ENCODE measurements at regions not wholly inside any gene's neighbourhood (a gene's known extent, or its start where the extent isn't known, plus 50 kb on each side); places are given as distances from the start of the nearest gene placed in this dataset.

DNA sequence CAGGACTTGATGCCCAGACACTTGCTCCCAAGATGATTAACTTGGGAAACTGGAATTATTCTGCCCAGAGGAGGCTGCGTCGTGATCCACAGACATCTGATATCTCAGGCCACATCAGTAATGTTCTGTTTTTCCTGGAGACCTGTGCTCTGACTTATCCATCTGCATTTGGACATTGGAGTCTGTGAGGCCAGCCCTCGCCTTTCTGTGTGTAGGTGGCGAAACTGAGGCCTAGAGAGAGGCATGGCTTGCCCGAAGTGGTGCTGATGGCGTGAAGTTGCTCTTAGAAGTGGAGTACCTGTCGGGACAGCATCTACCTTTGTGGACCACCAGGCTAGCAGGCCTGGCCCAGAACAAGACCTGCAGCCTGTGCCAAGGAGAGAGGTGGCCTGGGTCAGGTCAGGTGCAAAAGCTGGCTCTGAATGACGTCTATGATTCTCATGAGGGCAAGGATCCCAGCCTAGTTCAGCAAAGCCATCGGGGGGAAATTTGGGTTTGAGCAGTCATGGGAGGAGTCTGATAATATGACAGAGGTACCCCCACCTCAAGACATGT is 186.8 kb upstream of the ZNF469 start:
- no peak for TF ChIP-seq POLR2A (IDR thresholded peaks at IDR 0.05; ENCODE audit: low read length)
- TF ChIP-seq, protein P1, sequence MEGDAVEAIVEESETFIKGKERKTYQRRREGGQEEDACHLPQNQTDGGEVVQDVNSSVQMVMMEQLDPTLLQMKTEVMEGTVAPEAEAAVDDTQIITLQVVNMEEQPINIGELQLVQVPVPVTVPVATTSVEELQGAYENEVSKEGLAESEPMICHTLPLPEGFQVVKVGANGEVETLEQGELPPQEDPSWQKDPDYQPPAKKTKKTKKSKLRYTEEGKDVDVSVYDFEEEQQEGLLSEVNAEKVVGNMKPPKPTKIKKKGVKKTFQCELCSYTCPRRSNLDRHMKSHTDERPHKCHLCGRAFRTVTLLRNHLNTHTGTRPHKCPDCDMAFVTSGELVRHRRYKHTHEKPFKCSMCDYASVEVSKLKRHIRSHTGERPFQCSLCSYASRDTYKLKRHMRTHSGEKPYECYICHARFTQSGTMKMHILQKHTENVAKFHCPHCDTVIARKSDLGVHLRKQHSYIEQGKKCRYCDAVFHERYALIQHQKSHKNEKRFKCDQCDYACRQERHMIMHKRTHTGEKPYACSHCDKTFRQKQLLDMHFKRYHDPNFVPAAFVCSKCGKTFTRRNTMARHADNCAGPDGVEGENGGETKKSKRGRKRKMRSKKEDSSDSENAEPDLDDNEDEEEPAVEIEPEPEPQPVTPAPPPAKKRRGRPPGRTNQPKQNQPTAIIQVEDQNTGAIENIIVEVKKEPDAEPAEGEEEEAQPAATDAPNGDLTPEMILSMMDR (IDR thresholded peaks at IDR 0.05), result no peak
- TF ChIP-seq RFX5 (IDR thresholded peaks at IDR 0.05), result no peak
- no peak for TF ChIP-seq EHMT2 (IDR thresholded peaks at IDR 0.05; ENCODE audit: low read depth)
- TF ChIP-seq, protein P2, sequence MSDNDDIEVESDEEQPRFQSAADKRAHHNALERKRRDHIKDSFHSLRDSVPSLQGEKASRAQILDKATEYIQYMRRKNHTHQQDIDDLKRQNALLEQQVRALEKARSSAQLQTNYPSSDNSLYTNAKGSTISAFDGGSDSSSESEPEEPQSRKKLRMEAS (IDR thresholded peaks at IDR 0.05), result no peak
- TF ChIP-seq MAFK (IDR thresholded peaks at IDR 0.05; ENCODE audit: partially characterized antibody), result no peak
- TF ChIP-seq KDM1A (IDR thresholded peaks at IDR 0.05; ENCODE audit: low read depth), result no peak
- TF ChIP-seq, protein P3, sequence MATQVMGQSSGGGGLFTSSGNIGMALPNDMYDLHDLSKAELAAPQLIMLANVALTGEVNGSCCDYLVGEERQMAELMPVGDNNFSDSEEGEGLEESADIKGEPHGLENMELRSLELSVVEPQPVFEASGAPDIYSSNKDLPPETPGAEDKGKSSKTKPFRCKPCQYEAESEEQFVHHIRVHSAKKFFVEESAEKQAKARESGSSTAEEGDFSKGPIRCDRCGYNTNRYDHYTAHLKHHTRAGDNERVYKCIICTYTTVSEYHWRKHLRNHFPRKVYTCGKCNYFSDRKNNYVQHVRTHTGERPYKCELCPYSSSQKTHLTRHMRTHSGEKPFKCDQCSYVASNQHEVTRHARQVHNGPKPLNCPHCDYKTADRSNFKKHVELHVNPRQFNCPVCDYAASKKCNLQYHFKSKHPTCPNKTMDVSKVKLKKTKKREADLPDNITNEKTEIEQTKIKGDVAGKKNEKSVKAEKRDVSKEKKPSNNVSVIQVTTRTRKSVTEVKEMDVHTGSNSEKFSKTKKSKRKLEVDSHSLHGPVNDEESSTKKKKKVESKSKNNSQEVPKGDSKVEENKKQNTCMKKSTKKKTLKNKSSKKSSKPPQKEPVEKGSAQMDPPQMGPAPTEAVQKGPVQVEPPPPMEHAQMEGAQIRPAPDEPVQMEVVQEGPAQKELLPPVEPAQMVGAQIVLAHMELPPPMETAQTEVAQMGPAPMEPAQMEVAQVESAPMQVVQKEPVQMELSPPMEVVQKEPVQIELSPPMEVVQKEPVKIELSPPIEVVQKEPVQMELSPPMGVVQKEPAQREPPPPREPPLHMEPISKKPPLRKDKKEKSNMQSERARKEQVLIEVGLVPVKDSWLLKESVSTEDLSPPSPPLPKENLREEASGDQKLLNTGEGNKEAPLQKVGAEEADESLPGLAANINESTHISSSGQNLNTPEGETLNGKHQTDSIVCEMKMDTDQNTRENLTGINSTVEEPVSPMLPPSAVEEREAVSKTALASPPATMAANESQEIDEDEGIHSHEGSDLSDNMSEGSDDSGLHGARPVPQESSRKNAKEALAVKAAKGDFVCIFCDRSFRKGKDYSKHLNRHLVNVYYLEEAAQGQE (IDR thresholded peaks at IDR 0.05), result no peak
- TF ChIP-seq MAZ (IDR thresholded peaks at IDR 0.05; ENCODE audit: borderline replicate concordance, low read depth, low read length), result no peak
- TF ChIP-seq, protein P4, sequence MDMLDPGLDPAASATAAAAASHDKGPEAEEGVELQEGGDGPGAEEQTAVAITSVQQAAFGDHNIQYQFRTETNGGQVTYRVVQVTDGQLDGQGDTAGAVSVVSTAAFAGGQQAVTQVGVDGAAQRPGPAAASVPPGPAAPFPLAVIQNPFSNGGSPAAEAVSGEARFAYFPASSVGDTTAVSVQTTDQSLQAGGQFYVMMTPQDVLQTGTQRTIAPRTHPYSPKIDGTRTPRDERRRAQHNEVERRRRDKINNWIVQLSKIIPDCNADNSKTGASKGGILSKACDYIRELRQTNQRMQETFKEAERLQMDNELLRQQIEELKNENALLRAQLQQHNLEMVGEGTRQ (IDR thresholded peaks at IDR 0.05), result no peak
- TF ChIP-seq RAD21 (conservative IDR thresholded peaks at IDR 0.05 in 1 of 2, IDR thresholded peaks at IDR 0.05 in 1 of 2), result no peak
- TF ChIP-seq NFE2L2 (conservative IDR thresholded peaks at IDR 0.05; ENCODE audit: low read length), result no peak
- TF ChIP-seq CEBPB (IDR thresholded peaks at IDR 0.05), result no peak
- no peak for TF ChIP-seq ZSCAN20 (CRISPR knock-in tag; IDR thresholded peaks at IDR 0.05)
